OCI-LY1 (cell line): ENCODE measurements at regions not wholly inside any gene's neighbourhood (a gene's known extent, or its start where the extent isn't known, plus 50 kb on each side); places are given as distances from the start of the nearest gene placed in this dataset.

Experiments
- EZH2 ChIP-seq: fragments of 200-600 bp; sonication (generic), shearing (Covaris generic); IDR thresholded peaks from 2 replicates; pipeline ENCODE4 v1.8.0; 2017; ENCODE audit warnings: borderline replicate concordance, mixed run types, mild to moderate bottlenecking, antibody characterized with exemption, low read length, moderate library complexity, mixed read lengths
- TF ChIP-seq, protein P1 (sequence below): fragments of 200-600 bp; sonication (generic), shearing (Covaris generic); IDR thresholded peaks from 2 replicates; pipeline ENCODE4 v1.5.1; 2017; ENCODE audit warnings: mild to moderate bottlenecking, antibody characterized with exemption, low read length, moderate library complexity, mixed read lengths

DNA sequence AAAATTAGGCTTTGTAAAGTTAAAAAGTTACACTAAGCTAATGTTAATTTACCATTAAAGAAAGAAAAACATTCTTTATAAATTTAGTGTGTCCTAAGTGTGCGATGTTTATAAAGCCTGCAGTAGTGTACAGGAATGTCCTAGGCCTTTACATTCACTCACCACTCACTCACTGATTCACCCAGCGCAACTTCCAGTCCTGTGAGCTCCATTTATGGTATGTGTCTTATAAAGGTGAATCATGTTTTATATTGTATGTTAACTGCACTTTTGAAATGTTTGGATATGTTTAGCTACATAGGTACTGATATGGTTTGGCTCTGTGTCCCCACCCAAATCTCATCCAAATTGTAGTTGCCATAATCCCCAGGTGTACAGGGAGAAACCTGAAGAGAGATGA lies 549.7 kb upstream of the EPHA6 start:
- TF ChIP-seq, protein P1, sequence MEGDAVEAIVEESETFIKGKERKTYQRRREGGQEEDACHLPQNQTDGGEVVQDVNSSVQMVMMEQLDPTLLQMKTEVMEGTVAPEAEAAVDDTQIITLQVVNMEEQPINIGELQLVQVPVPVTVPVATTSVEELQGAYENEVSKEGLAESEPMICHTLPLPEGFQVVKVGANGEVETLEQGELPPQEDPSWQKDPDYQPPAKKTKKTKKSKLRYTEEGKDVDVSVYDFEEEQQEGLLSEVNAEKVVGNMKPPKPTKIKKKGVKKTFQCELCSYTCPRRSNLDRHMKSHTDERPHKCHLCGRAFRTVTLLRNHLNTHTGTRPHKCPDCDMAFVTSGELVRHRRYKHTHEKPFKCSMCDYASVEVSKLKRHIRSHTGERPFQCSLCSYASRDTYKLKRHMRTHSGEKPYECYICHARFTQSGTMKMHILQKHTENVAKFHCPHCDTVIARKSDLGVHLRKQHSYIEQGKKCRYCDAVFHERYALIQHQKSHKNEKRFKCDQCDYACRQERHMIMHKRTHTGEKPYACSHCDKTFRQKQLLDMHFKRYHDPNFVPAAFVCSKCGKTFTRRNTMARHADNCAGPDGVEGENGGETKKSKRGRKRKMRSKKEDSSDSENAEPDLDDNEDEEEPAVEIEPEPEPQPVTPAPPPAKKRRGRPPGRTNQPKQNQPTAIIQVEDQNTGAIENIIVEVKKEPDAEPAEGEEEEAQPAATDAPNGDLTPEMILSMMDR, result no peak
- TF ChIP-seq EZH2, result no peak
